ENCODE measurements at regions not wholly inside any gene's neighbourhood (a gene's known extent, or its start where the extent isn't known, plus 50 kb on each side); places are given as distances from the start of the nearest gene placed in this dataset.
"Not testable (repeated sequence)": the region's sequence is repeated elsewhere in the genome, so short reads cannot be mapped to it uniquely, and the experiment has no call there.

DNA sequence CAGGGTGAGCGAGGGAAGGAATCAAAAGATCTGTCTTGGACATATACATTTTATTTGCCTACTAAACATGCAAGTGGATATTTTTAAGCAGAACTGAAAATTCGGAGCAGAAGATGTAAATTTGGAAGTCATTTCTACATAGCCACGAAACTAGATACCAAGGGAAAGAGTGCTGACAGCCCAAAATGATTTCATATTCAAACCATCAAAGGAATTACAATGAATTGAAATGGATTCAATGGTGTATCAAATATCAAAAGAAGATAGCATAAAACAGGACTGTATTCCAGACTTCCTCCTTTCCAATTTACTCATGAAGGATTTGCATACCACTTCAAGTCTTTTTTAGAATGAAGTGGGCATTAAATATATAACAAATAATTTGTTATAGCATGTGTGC, 313.5 kb upstream of the KITLG start:
- no peak for DNase-seq (ENCODE audit: low read depth)

DNA sequence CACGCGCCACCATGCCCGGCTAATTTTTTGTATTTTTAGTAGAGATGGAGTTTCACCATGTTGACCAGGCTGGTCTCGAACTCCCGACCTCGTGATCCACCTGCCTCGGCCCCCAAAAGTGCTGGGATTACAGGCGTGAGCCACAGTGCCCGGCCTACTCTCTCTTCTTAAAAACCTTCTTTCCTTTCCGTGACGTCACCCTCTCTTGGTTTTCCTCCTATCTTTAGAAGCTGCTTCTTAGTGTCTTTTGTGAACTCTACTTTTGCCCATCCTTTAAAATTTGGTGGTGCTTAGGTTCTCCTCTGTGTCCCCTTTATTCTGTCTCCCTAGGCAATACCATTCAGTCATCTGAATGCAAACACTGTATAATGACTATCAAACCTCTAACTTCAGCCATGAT, 311.2 kb upstream of the KITLG start:
- not testable (repeated sequence) for DNase-seq (ENCODE audit: low read depth)

GRCh38 chr12:88889326-88890110, 309.2 kb upstream of the KITLG start:
- DNase-seq (ENCODE audit: low read depth) = no peak

- no peak for DNase-seq (ENCODE audit: low read depth)
Measured at GRCh38 chr12:88884600-88884999, 304.3 kb upstream of the KITLG start.

- DNase-seq (ENCODE audit: low read depth) = no peak
Measured at GRCh38 chr12:88882662-88883061, 302.4 kb upstream of the KITLG start.

GRCh38 chr12:88880051-88880450, 299.8 kb upstream of the KITLG start:
- DNase-seq (ENCODE audit: low read depth) = no peak

DNA sequence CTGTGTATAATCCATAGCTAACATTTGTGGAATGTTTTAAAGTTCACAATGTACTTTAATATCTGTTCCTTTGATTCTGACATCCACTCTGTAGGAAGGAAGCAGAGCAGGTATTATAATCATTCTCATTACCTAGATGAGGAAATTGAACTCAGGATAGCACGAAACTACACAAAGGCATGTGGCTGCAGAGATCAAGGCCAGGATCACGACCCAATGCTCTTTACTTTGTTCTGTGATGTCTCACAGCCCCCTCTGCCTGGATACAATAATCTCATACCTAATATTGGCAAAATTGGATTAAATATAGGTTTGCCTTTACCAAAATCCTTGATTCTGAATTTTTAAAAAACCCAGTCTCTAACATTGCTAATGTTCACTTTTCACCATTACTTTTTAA, 298.0 kb upstream of the KITLG start:
- DNase-seq (ENCODE audit: low read depth) = no peak

GRCh38 chr12:88876857-88877256, 296.6 kb upstream of the KITLG start:
- DNase-seq (ENCODE audit: low read depth) = no peak

- no peak for DNase-seq (ENCODE audit: low read depth)
Measured at GRCh38 chr12:88870000-88870737, 289.9 kb upstream of the KITLG start.

DNA sequence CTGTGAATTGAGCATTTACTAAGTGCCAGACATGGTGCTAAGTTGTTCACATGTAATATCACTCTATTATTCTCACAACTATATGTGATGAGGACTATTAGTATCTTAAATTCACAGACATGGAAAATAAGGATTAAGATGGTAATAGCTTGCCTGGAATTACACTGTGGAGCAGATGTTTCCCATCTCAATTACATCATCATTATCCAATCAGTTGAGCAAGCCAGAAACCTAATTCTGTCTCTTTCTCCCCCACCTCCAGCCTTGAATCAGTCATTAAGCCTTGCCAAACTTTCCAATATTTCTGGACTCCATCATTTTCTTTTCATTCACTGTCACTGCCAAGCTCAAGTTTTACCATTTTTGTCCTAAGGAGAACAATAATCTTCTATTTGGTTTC, 287.8 kb upstream of the KITLG start:
- DNase-seq (ENCODE audit: low read depth) = no peak

DNA sequence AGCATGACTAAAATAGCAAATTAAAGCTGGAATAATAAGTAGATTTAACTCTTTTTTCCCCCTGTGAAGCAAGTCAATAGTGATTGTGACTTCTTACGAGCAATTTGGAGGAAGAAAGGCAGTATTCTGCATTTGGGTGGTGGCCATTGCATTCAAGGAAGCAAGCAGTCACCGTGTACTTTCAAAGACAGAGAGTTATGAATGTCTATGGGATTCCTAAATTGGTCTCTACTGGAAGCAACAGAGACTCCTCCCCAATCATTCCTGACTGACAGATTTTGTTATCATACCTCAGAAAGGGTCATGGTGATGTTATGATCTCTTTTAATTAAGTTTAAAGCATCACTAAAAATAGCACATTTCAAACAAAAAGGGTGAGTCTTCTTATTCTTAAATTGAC, 287.2 kb upstream of the KITLG start:
- no peak for DNase-seq (ENCODE audit: low read depth)

- no peak for DNase-seq (ENCODE audit: low read depth)
Measured at GRCh38 chr12:88866881-88867280, 286.6 kb upstream of the KITLG start.

DNA sequence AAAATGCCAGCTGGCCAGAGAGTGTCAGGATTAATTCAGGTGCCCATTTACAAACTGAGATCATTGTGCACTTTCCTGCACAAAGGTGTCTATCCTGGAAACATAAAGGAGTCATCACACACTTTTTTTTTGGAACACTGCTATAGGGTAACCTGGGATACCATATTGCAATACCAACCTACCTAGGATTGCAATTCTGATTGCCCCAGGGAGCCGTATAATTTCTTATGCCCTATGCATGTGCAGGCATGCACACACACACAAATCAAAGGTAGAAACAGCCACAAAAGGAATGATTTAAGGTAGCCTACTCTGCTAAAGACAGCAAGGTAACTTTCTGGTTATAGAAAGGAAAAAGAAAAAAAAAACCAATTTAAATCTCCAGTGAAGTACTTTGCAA, 285.3 kb upstream of the KITLG start:
- DNase-seq (ENCODE audit: low read depth) = no peak

DNA sequence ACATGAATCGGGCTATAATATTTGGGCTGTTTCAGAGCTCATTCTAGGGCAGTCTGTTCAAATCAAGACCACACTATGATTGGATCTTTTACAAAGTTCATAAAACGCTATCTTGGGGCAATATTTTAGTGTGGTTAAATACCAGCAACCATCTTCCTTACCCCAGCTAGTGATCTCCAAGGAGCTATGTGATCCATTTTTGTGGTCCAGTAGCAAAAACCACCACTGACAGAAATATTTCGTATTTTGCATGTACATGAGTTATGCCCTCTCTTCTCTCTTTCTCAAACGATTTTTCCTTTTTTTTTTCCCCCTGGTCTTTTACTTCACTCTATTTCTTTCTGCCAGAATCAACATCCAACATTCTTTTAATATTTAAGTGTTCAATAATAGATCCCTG, 280.6 kb upstream of the KITLG start:
- no peak for DNase-seq (ENCODE audit: low read depth)

DNA sequence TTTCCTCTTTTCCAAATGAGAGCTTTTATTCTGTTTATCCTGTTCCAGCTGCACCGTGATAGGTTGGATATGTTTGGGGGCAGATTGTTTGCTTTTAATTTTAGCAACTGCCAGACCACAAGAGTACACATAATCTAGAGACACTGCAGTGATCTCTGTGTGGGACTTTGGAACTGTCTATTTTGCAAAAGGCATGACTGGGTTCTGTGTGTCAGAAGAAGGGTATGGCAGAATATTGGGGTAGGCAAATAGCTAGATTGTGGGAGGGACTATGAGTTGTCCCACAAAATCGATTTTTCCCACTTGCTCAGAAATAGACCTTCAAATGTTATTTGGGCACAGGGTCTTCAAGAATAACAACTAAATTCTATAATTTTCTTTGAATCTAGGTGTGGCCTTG, 275.9 kb upstream of the KITLG start:
- no peak for DNase-seq (ENCODE audit: low read depth)

DNA sequence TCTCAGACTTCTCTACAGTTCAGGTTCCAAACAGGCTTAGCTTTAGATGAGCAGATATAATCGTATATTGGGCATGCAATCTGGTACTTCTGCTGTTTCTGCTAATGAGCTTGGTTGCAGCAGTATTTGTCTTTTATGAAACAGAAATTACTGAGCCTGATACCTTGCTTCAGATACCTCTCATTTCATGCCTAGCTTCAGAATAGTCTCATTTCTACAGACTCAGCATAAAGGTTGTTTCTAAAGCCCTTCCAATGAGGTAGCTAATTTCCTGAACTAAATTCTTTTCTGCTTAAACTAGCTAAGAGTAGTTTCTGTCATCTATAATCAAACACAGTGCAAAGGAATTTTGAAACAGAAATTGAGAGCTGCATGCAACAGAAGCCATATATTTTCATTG, 275.0 kb upstream of the KITLG start:
- no peak for DNase-seq (ENCODE audit: low read depth)

- DNase-seq (ENCODE audit: low read depth) = no peak
Measured at GRCh38 chr12:88854260-88854659, 274.0 kb upstream of the KITLG start.

DNA sequence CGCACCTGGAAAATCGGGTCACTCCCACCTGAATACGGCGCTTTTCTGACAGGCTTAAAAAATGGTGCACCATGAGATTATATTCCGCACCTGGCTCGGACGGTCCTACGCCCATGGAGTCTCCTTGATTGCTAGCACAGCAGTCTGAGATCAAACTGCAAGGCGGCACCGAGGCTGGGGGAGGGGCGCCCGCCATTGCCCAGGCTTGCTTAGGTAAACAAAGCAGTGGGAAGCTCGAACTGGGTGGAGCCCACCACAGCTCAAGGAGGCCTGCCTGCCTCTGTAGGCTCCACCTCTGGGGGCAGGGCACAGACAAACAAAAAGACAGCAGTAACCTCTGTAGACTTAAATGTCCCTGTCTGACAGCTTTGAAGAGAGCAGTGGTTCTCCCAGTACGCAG, 267.0 kb upstream of the KITLG start:
- not testable (repeated sequence) for DNase-seq (ENCODE audit: low read depth)

- no peak for DNase-seq (ENCODE audit: low read depth)
Measured at GRCh38 chr12:88844426-88844825, 264.2 kb upstream of the KITLG start.

GRCh38 chr12:88842314-88842713, 262.0 kb upstream of the KITLG start:
- no peak for DNase-seq (ENCODE audit: low read depth)

GRCh38 chr12:88839486-88839885, 259.2 kb upstream of the KITLG start:
- no peak for DNase-seq (ENCODE audit: low read depth)

DNA sequence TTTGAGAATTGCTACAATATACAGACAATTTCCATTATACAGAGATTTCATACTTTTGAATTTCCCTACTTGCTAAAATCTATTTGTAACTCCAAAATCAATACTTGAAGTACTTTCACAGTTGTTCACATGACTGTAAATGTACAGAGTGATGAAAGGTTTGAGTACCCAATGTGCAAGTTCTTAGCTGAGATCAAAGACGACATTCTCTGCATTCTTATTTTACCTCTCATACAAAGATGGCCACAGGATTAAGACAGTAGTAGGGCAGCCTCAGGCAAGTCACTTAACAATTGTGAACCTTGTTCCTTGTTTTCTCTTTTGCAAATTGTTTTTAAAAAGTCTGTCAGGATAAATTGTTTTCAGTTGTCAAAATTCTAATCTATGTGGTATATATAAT, 255.9 kb upstream of the KITLG start:
- no peak for DNase-seq (ENCODE audit: low read depth)

GRCh38 chr12:88834226-88834625, 254.0 kb upstream of the KITLG start:
- no peak for DNase-seq (ENCODE audit: low read depth)

GRCh38 chr12:88833641-88834116, 253.4 kb upstream of the KITLG start:
- no peak for DNase-seq (ENCODE audit: low read depth)

All from CMK (cell line).